HG03025 (cell line): ENCODE measurements at regions not wholly inside any gene's neighbourhood (a gene's known extent, or its start where the extent isn't known, plus 50 kb on each side); places are given as distances from the start of the nearest gene placed in this dataset.
A peak's percentile ranks its signal among the peaks of the same experiment; 100 is the strongest.
"Not testable (repeated sequence)": the region's sequence is repeated elsewhere in the genome, so short reads cannot be mapped to it uniquely, and the experiment has no call there.

Experiments used
- ATAC-seq: cut with Tn5 transposase; IDR thresholded peaks from one replicate; pipeline ENCODE4 v1.9.1; 2021; ENCODE audit warnings: mild to moderate bottlenecking, moderate library complexity; ENCODE audit not compliant: unreplicated experiment, low FRiP score

DNA sequence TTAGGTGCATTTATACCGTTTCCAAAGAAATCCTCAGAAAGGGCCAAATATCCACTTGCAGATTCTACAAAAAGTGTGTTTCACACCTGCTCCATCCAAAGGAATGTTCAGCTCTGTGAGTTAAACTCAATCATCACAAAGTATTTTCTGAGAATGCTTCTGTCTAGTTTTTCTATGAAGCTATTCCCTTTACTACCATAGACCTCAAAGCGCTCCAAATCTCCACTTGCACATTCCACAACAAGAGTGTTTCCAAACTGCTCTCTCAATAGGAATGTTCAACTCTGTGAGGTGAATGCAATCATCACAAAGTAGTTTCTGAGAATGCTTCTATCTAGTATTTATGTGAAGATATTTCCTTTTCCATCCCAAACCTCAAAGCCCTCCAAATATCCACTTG is 412.7 kb upstream of the WSB1 start:
- ATAC-seq: not testable (repeated sequence)

GRCh38 chr17:26882097-26882761 is 411.7 kb upstream of the WSB1 start:
- ATAC-seq: peak; percentile 82

DNA sequence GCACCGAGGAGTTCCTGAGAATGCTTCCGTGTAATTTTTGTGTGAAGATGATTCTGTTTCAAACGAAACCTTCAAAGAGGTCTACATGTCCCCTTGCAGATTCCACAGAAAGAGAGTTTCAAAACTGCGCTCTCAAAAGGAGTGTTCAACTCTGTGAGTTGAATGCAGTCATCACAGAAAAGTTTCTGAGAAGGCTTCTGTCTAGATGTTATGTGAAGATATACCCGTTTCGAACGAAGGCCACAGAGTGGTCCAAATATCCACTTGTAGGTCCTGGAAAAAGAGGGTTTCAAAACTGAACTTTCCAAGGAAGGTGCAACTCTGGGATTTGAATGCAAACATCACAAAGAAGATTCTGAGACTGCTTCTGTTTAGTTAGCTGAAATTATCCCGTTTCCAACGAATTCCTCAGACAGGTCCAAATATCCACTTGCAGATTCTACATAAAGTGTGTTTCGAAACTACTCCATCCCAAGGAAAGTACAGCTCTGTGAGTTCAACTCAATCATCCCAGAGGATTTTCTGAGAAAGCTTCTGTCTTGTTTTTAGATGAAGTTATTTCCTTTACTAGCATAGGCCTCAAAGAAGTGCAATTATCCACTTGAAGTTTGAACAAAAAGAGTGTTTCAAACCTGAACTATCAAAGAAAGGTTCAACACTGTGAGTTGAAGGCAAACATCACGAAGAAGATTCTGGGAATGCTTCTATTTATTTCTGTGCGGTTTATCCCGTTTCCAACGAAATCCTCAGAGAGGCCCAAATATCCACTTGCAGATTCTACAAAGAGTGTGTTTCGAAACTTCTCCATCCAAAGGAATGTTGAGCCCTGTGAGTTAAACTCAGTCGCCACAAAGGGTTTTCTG is 409.8 kb upstream of the WSB1 start:
- not testable (repeated sequence) for ATAC-seq

DNA sequence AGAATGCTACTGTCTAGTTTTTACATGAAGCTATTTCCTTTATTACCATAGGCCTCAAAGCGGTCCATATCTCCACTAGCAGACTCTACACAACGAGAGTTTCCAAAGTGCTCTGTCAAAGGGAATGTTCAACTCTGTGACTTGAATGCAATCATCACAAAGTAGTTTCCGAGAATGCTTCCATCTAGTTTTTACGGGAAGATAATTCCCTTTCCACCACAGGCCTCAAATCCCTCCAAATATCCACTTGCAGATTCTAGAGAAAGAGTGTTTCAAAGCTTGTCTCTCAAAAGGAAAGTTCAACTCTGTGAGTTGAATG is 409.2 kb upstream of the WSB1 start:
- not testable (repeated sequence) for ATAC-seq

DNA sequence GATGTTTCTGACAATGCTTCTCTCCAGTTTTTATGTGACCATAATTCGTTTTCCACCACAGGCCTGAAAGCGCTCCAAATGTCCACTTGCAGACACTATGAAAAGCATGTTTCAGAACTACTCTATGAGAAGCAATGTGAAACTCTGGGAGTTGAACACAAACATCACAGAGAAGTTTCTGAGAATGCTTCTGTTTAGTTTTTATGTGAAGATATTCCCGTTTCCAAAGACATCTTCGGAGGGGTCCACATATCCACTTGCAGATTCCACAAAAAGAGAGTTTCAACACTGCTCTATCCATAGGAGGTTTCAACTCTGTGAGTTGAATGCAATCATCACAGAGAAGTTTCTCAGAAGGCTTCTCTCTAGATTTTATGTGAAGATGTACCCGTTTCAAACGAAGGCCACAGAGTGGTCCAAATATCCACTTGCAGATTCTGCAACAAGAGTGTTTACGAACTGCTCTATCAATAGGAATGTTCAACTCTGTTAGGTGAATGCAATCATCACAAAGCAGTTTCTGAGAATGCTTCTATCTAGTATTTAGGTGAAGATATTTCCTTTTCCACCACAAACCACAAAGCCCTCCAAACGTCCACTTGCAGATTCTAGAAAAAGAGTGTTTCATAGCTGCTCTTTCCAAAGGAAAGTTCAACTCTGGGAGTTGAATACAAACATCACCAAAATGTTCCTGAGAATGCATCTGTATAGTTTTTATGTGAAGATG is 408.5 kb upstream of the WSB1 start:
- ATAC-seq: not testable (repeated sequence)
